HG03039 (cell line): ENCODE measurements at regions not wholly inside any gene's neighbourhood (a gene's known extent, or its start where the extent isn't known, plus 50 kb on each side); places are given as distances from the start of the nearest gene placed in this dataset.

Experiments
- ATAC-seq: cut with Tn5 transposase; IDR thresholded peaks from one replicate; pipeline ENCODE4 v1.9.1; 2021; ENCODE audit warnings: mild to moderate bottlenecking, moderate library complexity; ENCODE audit not compliant: unreplicated experiment

- ATAC-seq: no peak
Observed at GRCh38 chr11:116601814-116602636, 170.8 kb downstream of the BUD13 start.

- no peak for ATAC-seq
Observed at GRCh38 chr11:116600930-116601329, 171.9 kb downstream of the BUD13 start.

GRCh38 chr11:116598556-116598955, 174.2 kb downstream of the BUD13 start:
- no peak for ATAC-seq

GRCh38 chr11:116598036-116598435, 174.8 kb downstream of the BUD13 start:
- ATAC-seq: no peak

GRCh38 chr11:116596346-116597260, 176.2 kb downstream of the BUD13 start:
- ATAC-seq: no peak

- no peak for ATAC-seq
Observed at GRCh38 chr11:116595305-116595880, 177.4 kb downstream of the BUD13 start.

- no peak for ATAC-seq
Observed at GRCh38 chr11:116590844-116591570, 181.8 kb downstream of the BUD13 start.

- no peak for ATAC-seq
Observed at GRCh38 chr11:116589402-116589801, 183.4 kb downstream of the BUD13 start.

- ATAC-seq: no peak
Observed at GRCh38 chr11:116586392-116586791, 186.4 kb downstream of the BUD13 start.

- ATAC-seq: no peak
Observed at GRCh38 chr11:116582571-116582970, 190.2 kb downstream of the BUD13 start.

GRCh38 chr11:116581349-116581748, 191.4 kb downstream of the BUD13 start:
- ATAC-seq: no peak

GRCh38 chr11:116580799-116581198, 192.0 kb downstream of the BUD13 start:
- ATAC-seq: no peak

GRCh38 chr11:116579857-116580727, 192.7 kb downstream of the BUD13 start:
- ATAC-seq: no peak

- ATAC-seq: no peak
Observed at GRCh38 chr11:116579031-116579653, 193.6 kb downstream of the BUD13 start.

GRCh38 chr11:116577956-116578355, 194.8 kb downstream of the BUD13 start:
- no peak for ATAC-seq

GRCh38 chr11:116577273-116577672, 195.5 kb downstream of the BUD13 start:
- ATAC-seq: no peak

- ATAC-seq: no peak
Observed at GRCh38 chr11:116576526-116576925, 196.3 kb downstream of the BUD13 start.

GRCh38 chr11:116567721-116568242, 205.0 kb downstream of the BUD13 start:
- ATAC-seq: no peak

GRCh38 chr11:116563712-116564047, 209.1 kb downstream of the BUD13 start:
- no peak for ATAC-seq
